Activated effector memory CD4-positive, alpha-beta T cell treated with anti-CD3 and anti-CD28 coated beads, Interleukin-2, amount 50 U/mL, for 16 hours (primary cell): ENCODE measurements at regions not wholly inside any gene's neighbourhood (a gene's known extent, or its start where the extent isn't known, plus 50 kb on each side); places are given as distances from the start of the nearest gene placed in this dataset.
"Not testable (repeated sequence)": the region's sequence is repeated elsewhere in the genome, so short reads cannot be mapped to it uniquely, and the experiment has no call there.

Experiments used
- DNase-seq: peaks from one replicate; pipeline ENCODE4 v3.0.0-alpha.2; 2020

- DNase-seq, result no peak
Measured at GRCh38 chr9:90981726-90982125, 180.1 kb downstream of the SYK start.

DNA sequence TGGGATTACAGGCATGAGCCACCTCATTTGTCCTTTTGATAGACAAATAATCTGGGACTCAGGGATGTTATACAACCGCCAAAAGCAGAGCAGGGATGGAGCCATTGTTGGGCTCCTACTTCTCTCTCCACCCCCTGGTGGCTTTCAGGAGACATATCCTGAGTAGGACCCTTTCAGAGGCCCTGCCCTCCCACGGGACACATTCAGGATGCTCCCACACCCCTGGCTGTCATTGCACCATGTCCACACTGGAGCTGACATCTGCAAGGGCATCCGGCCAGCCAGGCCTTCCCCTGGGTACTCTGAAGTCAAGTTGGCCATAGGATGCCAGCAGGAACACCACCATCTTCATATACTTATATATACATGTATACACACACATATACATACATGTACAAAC is 181.8 kb downstream of the SYK start:
- no peak for DNase-seq

DNA sequence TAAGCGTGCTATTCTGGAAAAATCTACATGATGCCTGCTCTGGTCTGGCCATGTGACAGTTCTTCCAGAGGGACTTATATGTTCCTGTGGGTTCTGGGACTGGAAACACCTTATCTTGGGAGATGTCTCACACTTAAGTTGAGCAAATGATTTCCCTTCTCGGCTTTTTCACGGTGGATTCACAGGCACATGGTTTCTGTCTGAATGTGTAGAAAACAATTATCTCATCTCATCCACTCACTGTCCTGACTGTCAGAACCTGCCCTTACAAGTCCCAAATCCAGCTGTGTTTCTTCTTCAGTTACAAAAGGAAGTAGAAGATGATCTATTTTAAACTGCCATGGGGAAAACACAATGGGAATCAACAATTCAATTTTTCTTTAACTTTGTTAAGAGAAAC is 184.0 kb downstream of the SYK start:
- no peak for DNase-seq

DNA sequence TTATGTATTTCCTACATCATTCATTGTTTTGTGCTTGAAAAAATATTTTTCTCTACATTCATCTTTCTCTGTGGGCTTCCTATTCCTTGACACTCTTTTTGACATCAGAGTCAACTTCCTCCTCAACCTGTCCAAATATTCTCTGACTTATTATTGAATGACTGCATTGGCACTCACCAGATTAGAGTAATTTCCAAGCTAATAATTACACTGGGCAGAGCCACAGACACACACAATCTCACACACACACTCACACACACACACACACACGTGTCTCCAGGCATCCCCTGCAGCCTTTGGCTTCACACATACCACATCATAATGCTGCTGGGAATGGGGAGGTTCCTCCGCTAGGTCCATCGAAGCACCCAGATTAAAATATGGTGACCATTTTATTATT is 184.5 kb downstream of the SYK start:
- DNase-seq, result no peak

GRCh38 chr9:90987566-90987965 is 185.9 kb downstream of the SYK start:
- DNase-seq, result no peak

DNA sequence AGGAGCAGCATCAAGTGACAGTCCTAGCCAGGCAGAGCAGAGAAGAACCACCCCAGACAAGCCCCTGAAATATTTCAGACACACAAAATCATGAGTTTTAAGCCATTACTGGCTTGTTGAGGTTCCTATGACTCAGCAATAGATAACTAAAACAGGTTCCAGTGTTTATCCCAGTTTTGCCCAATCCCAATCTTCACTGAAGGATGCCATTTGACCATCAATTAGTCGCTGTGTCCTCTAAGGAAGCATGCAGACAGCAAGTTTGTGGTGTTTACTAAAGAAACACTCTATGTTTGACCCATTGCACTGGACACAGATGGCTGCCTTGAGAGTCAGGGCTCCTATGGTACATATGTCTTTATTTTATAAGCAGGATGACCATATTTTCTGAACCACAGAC is 186.7 kb downstream of the SYK start:
- DNase-seq, result no peak

DNA sequence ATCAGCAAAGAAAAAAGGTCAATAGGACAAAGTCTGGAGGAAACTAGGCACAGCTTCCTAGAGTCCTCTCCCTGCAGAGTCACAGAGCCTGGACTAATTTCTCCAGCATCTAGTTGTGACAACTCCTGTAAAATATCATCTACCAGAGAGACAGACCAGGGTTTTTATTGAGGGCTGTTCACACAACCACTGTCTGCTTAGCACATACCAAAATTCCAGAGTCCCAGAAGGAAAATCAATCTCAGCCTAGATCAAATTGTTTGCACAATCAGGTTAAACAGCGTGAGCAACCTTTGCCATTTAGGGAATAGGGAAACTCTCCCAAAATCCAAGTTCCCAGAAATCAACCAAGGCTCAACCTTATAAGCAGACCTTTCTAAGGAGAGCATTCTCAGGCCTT is 190.3 kb downstream of the SYK start:
- DNase-seq, result no peak

GRCh38 chr9:90995516-90995915 is 193.9 kb downstream of the SYK start:
- no peak for DNase-seq

- DNase-seq, result no peak
Measured at GRCh38 chr9:90996154-90997065, 194.8 kb downstream of the SYK start.

- DNase-seq, result no peak
Measured at GRCh38 chr9:90998573-90998972, 197.0 kb downstream of the SYK start.

DNA sequence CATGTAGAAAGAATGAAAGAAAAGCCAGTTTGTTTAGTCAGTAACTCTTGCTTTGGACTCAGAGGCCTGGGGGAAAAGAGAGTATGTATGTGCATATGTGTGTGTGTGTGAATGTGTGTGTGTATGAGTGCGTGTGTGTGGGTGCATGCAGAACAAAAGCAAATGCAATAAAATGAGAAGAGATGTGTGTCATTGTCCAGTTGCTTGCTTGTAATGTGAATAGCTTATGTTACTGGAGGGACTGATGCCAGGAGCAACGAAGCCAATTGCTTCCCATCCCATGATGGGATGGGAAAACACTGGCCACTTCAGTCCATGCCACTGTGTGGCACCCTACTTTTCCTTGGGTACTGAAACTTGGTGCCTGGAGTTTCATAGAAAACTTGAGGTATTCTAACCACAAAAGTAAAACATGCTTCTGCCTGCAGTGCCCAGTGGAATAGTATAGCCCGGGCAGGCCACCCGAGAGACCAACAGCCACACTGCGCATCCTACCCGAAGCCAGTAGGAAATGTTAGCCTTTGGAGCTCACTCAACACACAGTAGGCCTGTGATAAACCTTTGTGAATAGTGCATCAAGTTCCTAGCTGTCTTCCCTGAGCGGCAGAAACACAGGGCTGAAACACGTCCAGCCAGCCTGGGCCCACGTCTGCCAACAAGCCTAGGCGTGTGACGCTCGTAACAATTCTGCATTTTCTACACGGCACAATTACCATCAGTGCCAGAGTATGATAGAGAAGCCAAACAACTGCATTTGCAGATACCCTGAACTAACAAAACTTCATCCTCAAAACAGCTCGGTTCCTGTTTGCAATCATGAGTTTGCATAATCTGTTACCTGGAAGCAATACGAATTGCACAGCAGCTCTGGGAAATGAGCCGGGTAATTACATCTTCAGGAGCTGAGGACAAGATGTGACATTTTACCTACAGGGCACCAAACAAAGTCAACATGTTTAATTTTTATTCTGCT is 198.1 kb downstream of the SYK start:
- no peak for DNase-seq

- no peak for DNase-seq
Measured at GRCh38 chr9:91001146-91001611, 199.6 kb downstream of the SYK start.

DNA sequence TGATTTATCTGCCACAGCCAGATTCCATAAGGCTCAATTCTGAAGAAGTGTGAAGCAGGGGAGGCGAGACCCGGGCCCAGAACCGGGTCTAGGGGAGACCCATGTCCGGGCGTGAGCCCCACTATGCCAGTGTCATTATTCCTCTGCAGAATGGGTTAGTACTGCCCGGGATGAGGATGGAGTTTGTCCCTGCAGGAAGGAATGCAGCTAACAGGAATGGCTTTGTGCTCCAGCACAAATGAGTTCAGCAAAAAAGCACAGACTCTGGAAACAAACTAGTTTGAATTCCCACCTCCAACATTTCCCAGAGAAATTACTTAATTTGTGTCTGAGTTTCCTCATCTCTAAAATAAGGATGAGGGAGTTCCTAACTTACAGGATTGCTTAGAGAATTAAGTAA is 202.9 kb downstream of the SYK start:
- no peak for DNase-seq

DNA sequence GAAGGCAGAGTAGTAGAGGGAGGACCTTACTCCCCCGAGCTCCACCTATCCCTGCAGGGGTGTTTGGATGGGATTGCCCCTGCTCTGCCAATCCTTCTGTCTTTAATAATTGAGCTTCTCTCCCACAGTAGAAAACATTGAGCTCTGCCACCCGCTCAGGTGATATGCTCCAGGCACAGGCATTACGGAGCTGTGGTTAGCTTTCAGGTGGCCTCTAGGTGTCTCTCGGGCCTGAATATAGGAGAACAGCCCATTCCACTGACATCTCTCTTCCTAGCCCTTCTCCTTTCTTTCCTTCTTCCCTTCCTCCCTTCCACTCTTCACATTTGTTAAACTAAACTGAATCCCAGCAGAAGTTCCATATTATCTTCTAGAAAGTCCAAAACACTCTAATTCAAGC is 203.4 kb downstream of the SYK start:
- no peak for DNase-seq

DNA sequence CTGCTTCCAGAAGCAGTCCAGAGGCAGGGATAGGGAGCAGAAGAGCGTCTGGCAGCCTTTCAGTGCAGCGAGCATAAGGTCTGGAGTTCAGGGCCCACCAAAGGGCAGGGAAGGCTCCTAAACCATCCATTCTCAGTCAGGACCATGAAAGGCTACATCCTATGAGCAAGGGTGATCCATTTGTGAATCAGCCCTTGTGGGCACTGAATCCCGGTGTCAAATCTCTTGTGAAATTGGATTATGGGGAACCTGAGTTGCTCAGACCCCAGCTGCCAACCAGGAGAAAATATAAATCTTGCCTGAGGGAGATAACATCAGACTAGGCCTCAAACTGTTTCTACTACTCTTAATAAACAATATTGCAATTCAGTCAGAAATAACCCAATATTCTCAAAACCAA is 204.4 kb downstream of the SYK start:
- DNase-seq, result no peak

GRCh38 chr9:91008568-91008967 is 206.9 kb downstream of the SYK start:
- no peak for DNase-seq

- no peak for DNase-seq
Measured at GRCh38 chr9:91011891-91012290, 210.3 kb downstream of the SYK start.

GRCh38 chr9:91012933-91013841 is 211.6 kb downstream of the SYK start:
- DNase-seq, result no peak

DNA sequence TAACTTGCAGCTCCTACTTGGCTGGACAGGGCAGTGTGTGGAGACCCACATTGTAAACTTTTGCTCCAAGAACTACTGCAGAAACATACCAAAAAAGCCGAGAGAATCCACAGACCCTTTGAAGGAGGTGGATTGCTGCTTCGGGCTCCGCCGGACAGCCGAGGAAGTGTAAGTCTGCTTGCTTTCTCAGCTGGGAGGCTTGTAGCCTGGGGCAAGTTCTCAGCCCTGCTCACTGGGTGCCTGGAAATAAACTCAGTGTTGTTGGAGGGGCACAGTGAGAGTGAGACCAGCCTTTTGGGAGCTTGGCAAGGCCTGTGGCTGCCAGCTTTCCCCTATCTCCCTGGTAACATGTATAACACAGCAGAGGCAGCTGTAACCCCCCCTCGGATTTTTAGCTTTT is 215.6 kb downstream of the SYK start:
- DNase-seq, result no peak

- DNase-seq, result not testable (repeated sequence)
Measured at GRCh38 chr9:91019871-91020270, 218.3 kb downstream of the SYK start.

DNA sequence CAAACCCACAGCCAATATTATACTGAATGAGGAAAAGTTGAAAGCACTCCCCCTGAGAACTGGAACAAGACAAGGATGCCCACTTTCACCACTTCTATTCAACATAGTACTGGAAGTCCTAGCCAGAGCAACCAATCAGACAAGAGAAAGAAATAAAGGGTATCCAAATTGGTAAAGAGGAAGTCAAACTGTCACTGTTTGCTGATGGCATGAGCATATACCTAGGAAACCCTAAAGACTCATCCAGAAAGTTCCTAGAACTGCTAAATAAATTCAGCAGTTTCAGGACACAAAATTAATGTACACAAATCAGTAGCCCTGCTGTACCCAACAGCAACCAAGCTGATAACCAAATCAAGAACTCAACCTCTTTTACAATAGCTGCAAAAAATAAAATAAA is 220.0 kb downstream of the SYK start:
- not testable (repeated sequence) for DNase-seq

- no peak for DNase-seq
Measured at GRCh38 chr9:91023741-91024140, 222.1 kb downstream of the SYK start.

DNA sequence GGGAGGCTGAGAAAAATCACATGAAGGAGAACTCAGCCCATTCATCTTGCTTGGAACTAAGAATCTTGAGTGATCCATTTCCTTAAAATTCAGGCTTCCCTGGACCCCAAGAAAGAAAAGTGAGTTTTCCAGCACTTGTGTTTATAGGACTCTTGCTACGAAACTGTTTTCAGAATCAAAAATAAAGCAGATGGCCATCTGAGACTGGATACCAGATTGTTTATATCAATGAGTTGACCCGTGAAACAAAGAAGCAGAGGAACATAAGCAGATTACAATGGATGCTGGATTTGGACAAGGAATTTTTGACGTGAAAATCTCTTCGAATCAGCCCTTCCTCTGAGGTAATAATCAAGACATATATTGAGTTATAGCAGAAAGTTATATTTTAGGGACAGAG is 223.2 kb downstream of the SYK start:
- no peak for DNase-seq
